H9 (cell line): ENCODE measurements at regions not wholly inside any gene's neighbourhood (a gene's known extent, or its start where the extent isn't known, plus 50 kb on each side); places are given as distances from the start of the nearest gene placed in this dataset.

Experiments
- DNase-seq: peaks from one replicate; pipeline ENCODE4 v3.0.0-alpha.2; 2017
- H2AFZ ChIP-seq: one replicate; pipeline ENCODE4 v1.6.1; 2013; ENCODE audit warnings: mild to moderate bottlenecking, low read length, control low read depth, moderate library complexity
- H2AK5ac ChIP-seq: 2 replicates; pipeline ENCODE4 v1.6.1; 2013; ENCODE audit warnings: low read length, control low read depth, mixed read lengths; ENCODE audit not compliant: insufficient read length
- H2BK120ac ChIP-seq: one replicate; pipeline ENCODE4 v1.6.1; 2013; ENCODE audit warnings: low read depth, mild to moderate bottlenecking, low read length, control low read depth, inconsistent platforms; ENCODE audit not compliant: poor library complexity, severe bottlenecking
- H2BK12ac ChIP-seq: 2 replicates; pipeline ENCODE4 v1.6.1; 2013; ENCODE audit warnings: low read length, control low read depth, mixed read lengths, low read depth; ENCODE audit not compliant: insufficient read length
- H2BK15ac ChIP-seq: 2 replicates; pipeline ENCODE4 v1.6.1; 2013; ENCODE audit warnings: low read depth, low read length, control low read depth
- H2BK20ac ChIP-seq: one replicate; pipeline ENCODE4 v1.6.1; 2013; ENCODE audit warnings: low read depth, mild to moderate bottlenecking, low read length, control low read depth, inconsistent platforms; ENCODE audit not compliant: poor library complexity, severe bottlenecking
- H2BK5ac ChIP-seq: 2 replicates; pipeline ENCODE4 v1.6.1; 2013; ENCODE audit warnings: low read length, control low read depth, mixed read lengths; ENCODE audit not compliant: insufficient read length
- H3K14ac ChIP-seq: 2 replicates; pipeline ENCODE4 v1.6.1; 2013; ENCODE audit warnings: low read length, control low read depth; ENCODE audit not compliant: insufficient read depth
- H3K18ac ChIP-seq: 2 replicates; pipeline ENCODE4 v1.6.1; 2013; ENCODE audit warnings: low read depth, mild to moderate bottlenecking, mixed read lengths, low read length, control low read depth; ENCODE audit not compliant: insufficient read length
- H3K23ac ChIP-seq: 2 replicates; pipeline ENCODE4 v1.6.1; 2013; ENCODE audit warnings: low read length, control low read depth, mixed read lengths, low read depth; ENCODE audit not compliant: insufficient read length
- H3K23me2 ChIP-seq: 2 replicates; pipeline ENCODE4 v1.6.1; 2013; ENCODE audit warnings: low read depth, mild to moderate bottlenecking, mixed read lengths, low read length, control low read depth; ENCODE audit not compliant: insufficient read length, poor library complexity, severe bottlenecking
- H3K27ac ChIP-seq: 2 replicates; pipeline ENCODE4 v1.5.1; 2013; ENCODE audit warnings: low read length, control low read depth, mixed read lengths, low read depth; ENCODE audit not compliant: insufficient read length
- H3K27me3 ChIP-seq: 2 replicates; pipeline ENCODE4 v1.6.1; 2013; ENCODE audit warnings: low read length, control low read depth, inconsistent platforms; ENCODE audit not compliant: insufficient read depth
- H3K4ac ChIP-seq: 2 replicates; pipeline ENCODE4 v1.6.1; 2013; ENCODE audit warnings: low read depth, mild to moderate bottlenecking, control low read depth, inconsistent platforms, low read length, moderate library complexity
- H3K4me1 ChIP-seq: 2 replicates; pipeline ENCODE4 v1.6.1; 2013; ENCODE audit warnings: low read length, control low read depth, inconsistent platforms; ENCODE audit not compliant: insufficient read depth
- H3K4me2 ChIP-seq: 2 replicates; pipeline ENCODE4 v1.6.1; 2013; ENCODE audit warnings: low read length, control low read depth, mixed read lengths; ENCODE audit not compliant: insufficient read length, insufficient read depth
- H3K56ac ChIP-seq: 2 replicates; pipeline ENCODE4 v1.6.1; 2013; ENCODE audit warnings: low read depth, mild to moderate bottlenecking, mixed read lengths, low read length, control low read depth; ENCODE audit not compliant: insufficient read length
- H3K79me1 ChIP-seq: 2 replicates; pipeline ENCODE4 v1.6.1; 2013; ENCODE audit warnings: low read depth, mild to moderate bottlenecking, moderate library complexity, low read length, control low read depth, inconsistent platforms; ENCODE audit not compliant: insufficient read depth, poor library complexity, severe bottlenecking
- H3K79me2 ChIP-seq: 2 replicates; pipeline ENCODE4 v1.6.1; 2013; ENCODE audit warnings: low read length, control low read depth, inconsistent platforms; ENCODE audit not compliant: insufficient read depth
- H3K9ac ChIP-seq: 2 replicates; pipeline ENCODE4 v1.6.1; 2013; ENCODE audit warnings: low read length, control low read depth, mixed read lengths; ENCODE audit not compliant: insufficient read length; ENCODE audit errors: extremely low read depth
- H3K9me3 ChIP-seq: one replicate; pipeline ENCODE4 v1.6.1; 2013; ENCODE audit warnings: low read depth, low read length, inconsistent platforms; ENCODE audit not compliant: control insufficient read depth
- H3T11ph ChIP-seq: one replicate; pipeline ENCODE4 v1.6.1; 2013; ENCODE audit warnings: mild to moderate bottlenecking, low read length, control low read depth, inconsistent platforms
- H4K20me1 ChIP-seq: one replicate; pipeline ENCODE4 v1.6.1; 2013; ENCODE audit not compliant: control insufficient read depth, insufficient read length, insufficient read depth
- H4K5ac ChIP-seq: 2 replicates; pipeline ENCODE4 v1.6.1; 2013; ENCODE audit warnings: low read depth, mild to moderate bottlenecking, mixed read lengths, low read length, control low read depth; ENCODE audit not compliant: insufficient read length
- H4K8ac ChIP-seq: replicated peaks from 2 replicates; pipeline ENCODE4 v1.6.1; 2013; ENCODE audit warnings: low read length, control low read depth, mixed read lengths, low read depth; ENCODE audit not compliant: insufficient read length
- H4K91ac ChIP-seq: 2 replicates; pipeline ENCODE4 v1.6.1; 2013; ENCODE audit warnings: low read depth, mild to moderate bottlenecking, moderate library complexity, mixed read lengths, low read length, control low read depth; ENCODE audit not compliant: insufficient read length
- H3K27ac Mint-ChIP-seq, 3 experiments: 2 replicates in 2 of 3; 3 replicates in 1 of 3; pipeline ENCODE4 v1.8.0; 2020 to 2021; ENCODE audit warnings: mixed read lengths in 3 of 3, mild to moderate bottlenecking in 1 of 3, moderate library complexity in 1 of 3
- H3K27me3 Mint-ChIP-seq: 2 replicates; pipeline ENCODE4 v1.8.0; 2021; ENCODE audit warnings: low read depth, mild to moderate bottlenecking, moderate library complexity, mixed read lengths
- H3K36me3 Mint-ChIP-seq, 3 experiments: 2 replicates in 2 of 3; 3 replicates in 1 of 3; pipeline ENCODE4 v1.8.0; 2020 to 2021; ENCODE audit warnings: low read depth in 3 of 3, mixed read lengths in 3 of 3; ENCODE audit not compliant: insufficient read depth in 1 of 3
- H3K4me1 Mint-ChIP-seq, 2 experiments: 2 replicates each; pipeline ENCODE4 v1.8.0; 2020; ENCODE audit warnings: mixed read lengths in 2 of 2
- H3K4me3 Mint-ChIP-seq, 2 experiments: 2 replicates in 1 of 2; 3 replicates in 1 of 2; pipeline ENCODE4 v1.8.0; 2020 to 2021; ENCODE audit warnings: mild to moderate bottlenecking in 2 of 2, mixed read lengths in 2 of 2, moderate library complexity in 1 of 2
- H3K9me3 Mint-ChIP-seq, 2 experiments: 2 replicates in 1 of 2; 3 replicates in 1 of 2; pipeline ENCODE4 v1.8.0; 2020; ENCODE audit warnings: mild to moderate bottlenecking in 2 of 2, mixed read lengths in 2 of 2, moderate library complexity in 1 of 2
- CTCF ChIP-seq: fragments of 200-600 bp; sonication (generic); conservative IDR thresholded peaks from 3 replicates; pipeline ENCODE4 v1.8.0; 2021; ENCODE audit warnings: antibody characterized with exemption, mild to moderate bottlenecking
- WGBS: extraction: QIAGEN DNeasy Blood & Tissue Kit; methylation state at CpG from one replicate; pipeline ENCODE4 v1.1.7; 2013; ENCODE audit warnings: missing lambda C conversion rate, low lambda C conversion rate, mixed read lengths; ENCODE audit not compliant: insufficient read length; ENCODE audit errors: extremely low coverage; 5-methylcytosine and 5-hydroxymethylcytosine counted together

GRCh38 chr18:25563816-25564683, 212.1 kb upstream of the ZNF521 start:
- Histone ChIP-seq H2BK5ac (no peak overlapping the region), H3K27me3 (no peaks in the 10 kb centered on the region), H3K79me1 (no peaks in the 10 kb centered on the region), H3K23me2 (no peaks in the 10 kb centered on the region), H3K14ac (no peak overlapping the region), H3K23ac (no peak overlapping the region), H2AFZ (no peak overlapping the region), H4K5ac (no peak overlapping the region), H3K4ac (no peak overlapping the region), H3K4me2 (no peak overlapping the region), H4K91ac (no peak overlapping the region), H3T11ph (no peak overlapping the region), H4K8ac (no peak overlapping the region), H3K4me1 (no peaks in the 10 kb centered on the region), H3K79me2 (no peaks in the 10 kb centered on the region), H3K18ac (no peak overlapping the region), H2BK12ac (no peak overlapping the region), H3K27ac (no peak overlapping the region), H2BK15ac (no peak overlapping the region), H3K9ac (no peak overlapping the region), H2AK5ac (no peak overlapping the region), H3K9me3 (no peaks in the 10 kb centered on the region), H2BK20ac (no peak overlapping the region), H3K56ac (no peak overlapping the region), H2BK120ac (no peak overlapping the region), H4K20me1 (no peaks in the 10 kb centered on the region)
- Mint-ChIP-seq H3K27ac (peak overlapping the region in 1 of 3 experiments; percentile 89; a peak in 1 of 7 replicates), H3K27me3 (no peaks in the 10 kb centered on the region; the same call in 1 of the 2 replicates), H3K9me3 (no peaks in the 10 kb centered on the region), H3K4me3 (no peak overlapping the region), H3K4me1 (peaks cover 7% of the 10 kb centered on the region in 2 experiments), H3K36me3 (0 out of 7 replicates have a peak, but pooled peaks cover 0 to 4% (median 0%) of the 10 kb centered on the region in 3 experiments)
- TF ChIP-seq CTCF, result no peak
- no CpG with 5 or more reads among the region's 16 CpGs for WGBS
- no peak for DNase-seq
